ENCODE measurements at regions not wholly inside any gene's neighbourhood (a gene's known extent, or its start where the extent isn't known, plus 50 kb on each side); places are given as distances from the start of the nearest gene placed in this dataset.

GRCh38 chr18:54700580-54700979 is 109.5 kb downstream of the DYNAP start:
- TF ChIP-seq POLR2A (IDR thresholded peaks at IDR 0.05) (no peak), CTCF (IDR thresholded peaks at IDR 0.05) (no peak)
